Mesenchymal stem cell (in vitro differentiated cells and primary cell): ENCODE measurements at regions not wholly inside any gene's neighbourhood (a gene's known extent, or its start where the extent isn't known, plus 50 kb on each side); places are given as distances from the start of the nearest gene placed in this dataset.

Source experiments
- DNase-seq: peaks from one replicate; pipeline ENCODE4 v3.0.0-alpha.2; 2013
- H2AFZ ChIP-seq: one replicate; pipeline ENCODE4 v1.6.1; 2013; ENCODE audit warnings: low read depth, mild to moderate bottlenecking, control low read depth, inconsistent platforms, low read length, moderate library complexity
- H2AK5ac ChIP-seq: 2 replicates; pipeline ENCODE4 v1.6.1; 2013; ENCODE audit warnings: low read length, moderate library complexity, mild to moderate bottlenecking, inconsistent platforms; ENCODE audit not compliant: severe bottlenecking
- H2BK120ac ChIP-seq: one replicate; pipeline ENCODE4 v1.6.1; 2013; ENCODE audit warnings: low read depth, mild to moderate bottlenecking, inconsistent platforms, low read length, moderate library complexity
- H2BK12ac ChIP-seq, 2 experiments: one replicate each; pipeline ENCODE4 v1.6.1; 2013; ENCODE audit warnings: inconsistent platforms in 2 of 2, low read length in 2 of 2, mild to moderate bottlenecking in 2 of 2, moderate library complexity in 2 of 2, control low read depth in 1 of 2
- H2BK15ac ChIP-seq: one replicate; pipeline ENCODE4 v1.6.1; 2013; ENCODE audit warnings: mild to moderate bottlenecking, low read depth, inconsistent platforms; ENCODE audit not compliant: poor library complexity, severe bottlenecking
- H2BK5ac ChIP-seq: 2 replicates; pipeline ENCODE4 v1.6.1; 2013; ENCODE audit warnings: low read depth, mild to moderate bottlenecking, low read length, control low read depth, inconsistent platforms; ENCODE audit not compliant: poor library complexity, severe bottlenecking
- H3K14ac ChIP-seq, 2 experiments: one replicate each; pipeline ENCODE4 v1.6.1; 2013; ENCODE audit warnings: inconsistent platforms in 2 of 2, low read length in 2 of 2, control low read depth in 1 of 2, mild to moderate bottlenecking in 1 of 2, moderate library complexity in 1 of 2
- H3K18ac ChIP-seq, 2 experiments: one replicate each; pipeline ENCODE4 v1.6.1; 2013; ENCODE audit warnings: inconsistent platforms in 2 of 2, low read length in 2 of 2, control low read depth in 1 of 2, low read depth in 1 of 2, mild to moderate bottlenecking in 1 of 2
- H3K23ac ChIP-seq, 2 experiments: one replicate each; pipeline ENCODE4 v1.6.1; 2013; ENCODE audit warnings: inconsistent platforms in 2 of 2, low read length in 2 of 2, mild to moderate bottlenecking in 2 of 2, moderate library complexity in 2 of 2, control low read depth in 1 of 2
- H3K27ac ChIP-seq: 2 replicates; pipeline ENCODE4 v1.5.1; 2013; ENCODE audit warnings: mild to moderate bottlenecking, moderate library complexity, low read length, control low read depth, inconsistent platforms; ENCODE audit not compliant: poor library complexity, severe bottlenecking
- H3K27me3 ChIP-seq, 2 experiments: 2 replicates each; pipeline versions ENCODE4 v1.6.1 to v1.7.0; 2013; ENCODE audit warnings: low read length in 2 of 2, mild to moderate bottlenecking in 2 of 2, moderate library complexity in 2 of 2, control low read depth in 1 of 2, inconsistent platforms in 1 of 2; ENCODE audit not compliant: control insufficient read depth in 1 of 2, insufficient read depth in 1 of 2
- H3K36me3 ChIP-seq, 2 experiments: 2 replicates each; pipeline versions ENCODE4 v1.6.1 to v1.7.0; 2013; ENCODE audit warnings: low read length in 2 of 2, control low read depth in 1 of 2, inconsistent platforms in 1 of 2, low read depth in 1 of 2, mild to moderate bottlenecking in 1 of 2; ENCODE audit not compliant: insufficient read depth in 2 of 2, control insufficient read depth in 1 of 2
- H3K4ac ChIP-seq, 2 experiments: one replicate each; pipeline ENCODE4 v1.6.1; 2013; ENCODE audit warnings: inconsistent platforms in 2 of 2, low read length in 2 of 2, mild to moderate bottlenecking in 2 of 2, moderate library complexity in 2 of 2, control low read depth in 1 of 2, low read depth in 1 of 2
- H3K4me1 ChIP-seq: 2 replicates; pipeline ENCODE4 v1.6.1; 2013; ENCODE audit warnings: low read depth, low read length, control low read depth; ENCODE audit not compliant: control insufficient read depth, insufficient read depth
- H3K4me2 ChIP-seq: 2 replicates; pipeline ENCODE4 v1.6.1; 2013; ENCODE audit warnings: low read length, mild to moderate bottlenecking, inconsistent platforms; ENCODE audit not compliant: poor library complexity, severe bottlenecking
- H3K4me3 ChIP-seq, 2 experiments: 2 replicates each; pipeline versions ENCODE4 v1.5.1 to v1.7.0; 2013; ENCODE audit warnings: low read length in 2 of 2, mild to moderate bottlenecking in 2 of 2, control low read depth in 1 of 2, low read depth in 1 of 2; ENCODE audit not compliant: insufficient read depth in 1 of 2
- H3K79me1 ChIP-seq: replicated peaks from 2 replicates; pipeline ENCODE4 v1.6.1; 2013; ENCODE audit warnings: mild to moderate bottlenecking, control low read depth, low read length, inconsistent platforms; ENCODE audit not compliant: poor library complexity, severe bottlenecking
- H3K9ac ChIP-seq: 2 replicates; pipeline ENCODE4 v1.7.0; 2013; ENCODE audit warnings: mild to moderate bottlenecking, low read length, moderate library complexity
- H3K9me3 ChIP-seq: 2 replicates; pipeline ENCODE4 v1.7.0; 2013; ENCODE audit warnings: mild to moderate bottlenecking, low read length; ENCODE audit not compliant: control insufficient read depth
- H4K8ac ChIP-seq: one replicate; pipeline ENCODE4 v1.6.1; 2013; ENCODE audit warnings: inconsistent platforms, mild to moderate bottlenecking, low read length, moderate library complexity
- H4K91ac ChIP-seq: one replicate; pipeline ENCODE4 v1.6.1; 2013; ENCODE audit warnings: mild to moderate bottlenecking, low read length, inconsistent platforms
- WGBS: methylation state at CpG from one replicate; pipeline ENCODE4 v1.1.7; 2013; ENCODE audit warnings: mixed read lengths; 5-methylcytosine and 5-hydroxymethylcytosine counted together

DNA sequence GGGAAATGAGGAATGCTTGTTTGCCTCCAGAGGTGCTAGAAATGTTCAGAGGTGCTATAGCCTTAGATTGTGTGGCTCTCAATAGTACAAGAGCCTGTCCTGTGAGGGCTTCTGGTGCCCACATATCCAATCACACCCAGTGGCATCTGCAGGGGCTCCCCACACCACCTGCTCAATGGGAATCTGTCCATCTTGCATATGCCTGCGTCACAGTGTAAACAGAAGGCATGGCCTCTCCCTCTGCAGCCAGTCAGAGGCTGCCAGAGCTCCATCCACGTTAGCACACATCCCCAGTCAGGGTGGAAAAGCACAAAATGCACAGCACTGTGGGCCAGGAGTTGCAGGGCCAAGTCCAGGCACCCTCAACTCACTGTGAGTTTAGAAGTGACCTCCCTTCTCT lies 113.6 kb upstream of the GRIK3 start:
- Histone ChIP-seq H2BK12ac (no peak overlapping the region), H3K79me1 (no peaks in the 10 kb centered on the region), H3K9me3 (no peaks in the 10 kb centered on the region), H2AFZ (no peak overlapping the region), H3K4me2 (no peak overlapping the region), H4K8ac (no peak overlapping the region), H4K91ac (no peak overlapping the region), H3K23ac (no peak overlapping the region), H3K18ac (no peak overlapping the region), H2AK5ac (no peak overlapping the region), H3K36me3 (no peaks in the 10 kb centered on the region), H3K9ac (no peak overlapping the region), H2BK5ac (no peak overlapping the region), H2BK120ac (no peak overlapping the region), H3K27me3 (no peaks in the 10 kb centered on the region), H3K4me1 (no peaks in the 10 kb centered on the region), H3K14ac (no peak overlapping the region), H3K27ac (no peak overlapping the region), H2BK15ac (no peak overlapping the region), H3K4me3 (no peak overlapping the region), H3K4ac (no peak overlapping the region)
- no peak for DNase-seq
- 35% methylated on average over 2 of the region's 2 CpGs for WGBS

DNA sequence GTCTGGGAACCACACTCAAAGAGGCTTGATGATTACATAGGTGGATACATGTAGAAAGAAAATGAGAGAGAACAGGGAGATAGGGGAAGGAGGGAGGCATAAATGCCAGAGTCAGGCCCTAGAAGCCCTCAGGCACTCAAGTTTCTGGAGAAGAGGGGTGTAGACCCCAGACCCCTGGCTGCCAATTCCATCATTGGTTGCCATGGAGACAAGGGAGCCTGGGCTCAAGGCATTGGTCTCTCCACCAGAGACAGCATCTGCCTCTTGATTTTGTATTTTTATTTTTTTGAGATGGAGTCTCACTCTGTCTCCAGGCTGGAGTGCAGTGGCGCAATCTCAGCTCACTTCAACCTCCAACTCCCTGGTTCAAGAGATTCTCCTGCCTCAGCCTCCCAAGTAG lies 114.3 kb upstream of the GRIK3 start:
- no peaks in the 10 kb centered on the region for H3K79me1 ChIP-seq
- H2BK5ac ChIP-seq, result no peak overlapping the region
- no peak overlapping the region for H3K14ac ChIP-seq
- no peaks in the 10 kb centered on the region for H3K27me3 ChIP-seq
- no peak overlapping the region for H3K23ac ChIP-seq
- 100% methylated on average over 1 of the region's 1 CpG for WGBS
- H4K8ac ChIP-seq, result no peak overlapping the region
- no peaks in the 10 kb centered on the region for H3K4me1 ChIP-seq
- no peak overlapping the region for H3K4me3 ChIP-seq
- H2AFZ ChIP-seq, result no peak overlapping the region
- no peak overlapping the region for H2AK5ac ChIP-seq
- H3K36me3 ChIP-seq, result no peaks in the 10 kb centered on the region
- no peak overlapping the region for H3K27ac ChIP-seq
- H3K9ac ChIP-seq, result no peak overlapping the region
- H3K4ac ChIP-seq, result no peak overlapping the region
- H3K9me3 ChIP-seq, result no peaks in the 10 kb centered on the region
- no peak overlapping the region for H2BK12ac ChIP-seq
- no peak overlapping the region for H3K18ac ChIP-seq
- no peak overlapping the region for H3K4me2 ChIP-seq
- H4K91ac ChIP-seq, result no peak overlapping the region
- H2BK120ac ChIP-seq, result no peak overlapping the region
- H2BK15ac ChIP-seq, result no peak overlapping the region
- DNase-seq, result no peak

DNA sequence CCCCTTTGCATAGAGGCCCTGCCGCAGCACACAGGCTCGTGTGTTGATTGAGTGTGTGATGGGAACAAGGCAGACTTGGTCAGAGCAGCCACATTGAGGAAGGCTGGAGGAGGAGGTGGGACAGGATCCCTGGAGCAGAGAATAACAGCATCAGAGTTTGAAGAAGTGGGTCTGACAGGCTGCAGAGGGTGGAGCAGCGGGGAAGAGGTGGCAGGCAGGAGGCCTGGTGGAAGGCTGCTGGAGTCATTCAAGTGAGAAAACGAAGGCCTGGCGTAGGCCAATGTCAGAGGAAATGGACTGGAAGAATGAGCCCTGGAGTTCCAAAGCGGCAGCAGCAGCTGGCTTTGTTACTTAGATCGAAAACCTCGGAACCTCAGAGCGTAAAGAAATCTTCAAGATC lies 115.0 kb upstream of the GRIK3 start:
- Histone ChIP-seq H3K36me3 (no peaks in the 10 kb centered on the region), H3K4me3 (no peak overlapping the region), H3K27me3 (no peaks in the 10 kb centered on the region), H4K8ac (no peak overlapping the region), H3K14ac (no peak overlapping the region), H3K4ac (no peak overlapping the region), H2BK12ac (no peak overlapping the region), H4K91ac (no peak overlapping the region), H3K9me3 (no peaks in the 10 kb centered on the region), H3K18ac (no peak overlapping the region), H3K27ac (no peak overlapping the region), H2BK15ac (no peak overlapping the region), H3K79me1 (no peaks in the 10 kb centered on the region), H3K9ac (no peak overlapping the region), H2AK5ac (no peak overlapping the region), H3K23ac (no peak overlapping the region), H2BK5ac (no peak overlapping the region), H2AFZ (no peak overlapping the region), H2BK120ac (no peak overlapping the region), H3K4me2 (no peak overlapping the region), H3K4me1 (no peaks in the 10 kb centered on the region)
- no peak for DNase-seq
- 52% methylated on average over 6 of the region's 9 CpGs for WGBS

DNA sequence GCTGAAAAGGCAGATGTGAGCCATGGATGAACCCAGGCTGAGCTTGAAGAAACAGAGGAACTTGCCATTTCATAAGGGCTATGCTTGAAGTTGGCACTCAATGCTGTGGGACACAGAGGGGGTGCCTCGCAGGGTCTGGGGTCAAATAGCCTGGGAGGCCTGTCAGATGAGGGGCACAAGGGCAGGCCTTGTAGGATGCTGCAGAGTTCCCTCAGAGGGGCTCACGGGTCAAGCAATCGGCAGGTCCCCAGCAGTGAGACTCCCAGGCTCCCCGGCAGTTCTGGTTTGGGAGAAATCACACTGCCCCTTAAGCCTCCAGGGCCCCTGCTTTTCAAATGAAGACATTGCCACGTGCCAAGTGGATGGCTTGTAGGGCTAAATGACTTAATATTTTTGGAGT lies 116.7 kb upstream of the GRIK3 start:
- Histone ChIP-seq H3K27me3 (no peaks in the 10 kb centered on the region), H4K91ac (no peak overlapping the region), H2BK15ac (no peak overlapping the region), H2BK12ac (no peak overlapping the region), H3K9me3 (peaks cover 4% of the 10 kb centered on the region), H2AFZ (no peak overlapping the region), H2BK120ac (no peak overlapping the region), H3K4me3 (no peak overlapping the region), H3K4me1 (no peaks in the 10 kb centered on the region), H2BK5ac (no peak overlapping the region), H3K23ac (no peak overlapping the region), H3K4ac (no peak overlapping the region), H3K14ac (no peak overlapping the region), H2AK5ac (no peak overlapping the region), H3K36me3 (no peaks in the 10 kb centered on the region), H3K9ac (no peak overlapping the region), H3K79me1 (no peaks in the 10 kb centered on the region), H4K8ac (no peak overlapping the region), H3K27ac (no peak overlapping the region), H3K4me2 (no peak overlapping the region), H3K18ac (no peak overlapping the region)
- DNase-seq, result no peak
- 86% methylated on average over 4 of the region's 5 CpGs for WGBS
